ENCODE measurements at regions not wholly inside any gene's neighbourhood (a gene's known extent, or its start where the extent isn't known, plus 50 kb on each side); places are given as distances from the start of the nearest gene placed in this dataset.

DNA sequence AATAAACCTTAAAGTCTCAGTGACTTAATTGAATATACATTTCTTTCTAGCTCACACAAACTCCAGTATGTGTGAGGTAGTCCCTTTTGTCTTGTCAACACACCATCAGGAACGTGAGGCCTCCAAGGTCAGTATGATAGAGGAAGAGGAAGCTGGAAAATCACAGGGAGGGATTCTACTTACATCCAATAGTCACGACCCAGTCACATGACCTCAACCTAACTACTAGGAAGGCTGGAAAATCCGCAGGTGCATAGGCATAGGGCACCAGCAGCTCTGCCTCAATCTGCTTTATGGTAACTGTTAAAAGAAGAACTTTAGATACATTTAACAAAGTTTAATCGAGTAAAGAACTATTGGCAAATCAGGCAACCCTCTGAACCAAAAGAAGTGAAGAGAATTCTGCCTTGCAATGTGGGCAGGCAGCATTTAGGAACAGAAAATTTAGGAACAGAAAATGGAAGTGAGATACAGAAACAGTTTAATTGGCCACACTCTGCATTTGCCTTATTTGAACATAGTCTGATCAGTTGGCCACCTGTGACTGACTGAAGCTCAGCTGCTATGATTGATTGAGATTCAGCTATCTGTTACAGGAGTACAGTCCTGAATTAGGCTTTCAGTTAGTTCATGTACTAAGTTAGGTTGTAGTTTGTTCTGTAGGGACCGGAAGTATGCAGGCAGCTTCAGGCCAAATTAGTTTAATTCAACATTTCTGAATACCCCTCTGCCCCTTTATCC lies 165.0 kb upstream of the PARD3B start:
- TF ChIP-seq MAFF (IDR thresholded peaks at IDR 0.05; ENCODE audit: low read depth, low read length) (no peak), MAX (IDR thresholded peaks at IDR 0.05) (no peak), POLR2AphosphoS2 (IDR thresholded peaks at IDR 0.05; ENCODE audit: low read depth, low read length) (no peak), TBX3 (IDR thresholded peaks at IDR 0.05; ENCODE audit: borderline replicate concordance) (no peak)
- TF ChIP-seq, protein P1, sequence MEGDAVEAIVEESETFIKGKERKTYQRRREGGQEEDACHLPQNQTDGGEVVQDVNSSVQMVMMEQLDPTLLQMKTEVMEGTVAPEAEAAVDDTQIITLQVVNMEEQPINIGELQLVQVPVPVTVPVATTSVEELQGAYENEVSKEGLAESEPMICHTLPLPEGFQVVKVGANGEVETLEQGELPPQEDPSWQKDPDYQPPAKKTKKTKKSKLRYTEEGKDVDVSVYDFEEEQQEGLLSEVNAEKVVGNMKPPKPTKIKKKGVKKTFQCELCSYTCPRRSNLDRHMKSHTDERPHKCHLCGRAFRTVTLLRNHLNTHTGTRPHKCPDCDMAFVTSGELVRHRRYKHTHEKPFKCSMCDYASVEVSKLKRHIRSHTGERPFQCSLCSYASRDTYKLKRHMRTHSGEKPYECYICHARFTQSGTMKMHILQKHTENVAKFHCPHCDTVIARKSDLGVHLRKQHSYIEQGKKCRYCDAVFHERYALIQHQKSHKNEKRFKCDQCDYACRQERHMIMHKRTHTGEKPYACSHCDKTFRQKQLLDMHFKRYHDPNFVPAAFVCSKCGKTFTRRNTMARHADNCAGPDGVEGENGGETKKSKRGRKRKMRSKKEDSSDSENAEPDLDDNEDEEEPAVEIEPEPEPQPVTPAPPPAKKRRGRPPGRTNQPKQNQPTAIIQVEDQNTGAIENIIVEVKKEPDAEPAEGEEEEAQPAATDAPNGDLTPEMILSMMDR (CRISPR knock-in tag; IDR thresholded peaks at IDR 0.05), result no peak
- TF ChIP-seq, protein P2, sequence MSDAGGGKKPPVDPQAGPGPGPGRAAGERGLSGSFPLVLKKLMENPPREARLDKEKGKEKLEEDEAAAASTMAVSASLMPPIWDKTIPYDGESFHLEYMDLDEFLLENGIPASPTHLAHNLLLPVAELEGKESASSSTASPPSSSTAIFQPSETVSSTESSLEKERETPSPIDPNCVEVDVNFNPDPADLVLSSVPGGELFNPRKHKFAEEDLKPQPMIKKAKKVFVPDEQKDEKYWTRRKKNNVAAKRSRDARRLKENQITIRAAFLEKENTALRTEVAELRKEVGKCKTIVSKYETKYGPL (CRISPR knock-in tag; IDR thresholded peaks at IDR 0.05), result no peak
